Natural killer cell treated with Interleukin-12 subunit alpha and Interleukin-12 subunit beta and Interleukin-15 and Interleukin-18, amount 100 ng/mL, for 72 hours (primary cell): ENCODE measurements at regions not wholly inside any gene's neighbourhood (a gene's known extent, or its start where the extent isn't known, plus 50 kb on each side); places are given as distances from the start of the nearest gene placed in this dataset.

Experiments
- ATAC-seq, 2 donors: fragments of 150-1000 bp; cut with Tn5 transposase in 1 of 2; sonication (Bioruptor Pico), chemical (Tn5 transposase) in 1 of 2; 2 replicates each; pipeline ENCODE4 v1.10.0; 2021
- DNase-seq: peaks from one replicate; pipeline ENCODE4 v3.0.0; 2022; ENCODE audit warnings: low spot score
- H3K27ac Mint-ChIP-seq, 2 donors: 1 replicate in 1 of 2; 2 replicates in 1 of 2; pipeline ENCODE4 v1.8.0; 2022; ENCODE audit warnings: mixed read lengths in 2 of 2, mild to moderate bottlenecking in 1 of 2, moderate library complexity in 1 of 2
- H3K27me3 Mint-ChIP-seq, 2 donors: 1 replicate in 1 of 2; 2 replicates in 1 of 2; pipeline ENCODE4 v1.8.0; 2022; ENCODE audit warnings: mixed read lengths in 2 of 2
- H3K36me3 Mint-ChIP-seq: one replicate; pipeline ENCODE4 v1.8.0; 2022; ENCODE audit warnings: mixed read lengths
- H3K4me1 Mint-ChIP-seq, 2 donors: 1 replicate in 1 of 2; 2 replicates in 1 of 2; pipeline ENCODE4 v1.8.0; 2022; ENCODE audit warnings: low read depth in 2 of 2, mixed read lengths in 2 of 2, mild to moderate bottlenecking in 1 of 2
- H3K4me3 Mint-ChIP-seq: one replicate; pipeline ENCODE4 v1.8.0; 2022; ENCODE audit warnings: mixed read lengths
- H3K9me3 Mint-ChIP-seq: 2 replicates; pipeline ENCODE4 v1.8.0; 2022; ENCODE audit warnings: mixed read lengths

DNA sequence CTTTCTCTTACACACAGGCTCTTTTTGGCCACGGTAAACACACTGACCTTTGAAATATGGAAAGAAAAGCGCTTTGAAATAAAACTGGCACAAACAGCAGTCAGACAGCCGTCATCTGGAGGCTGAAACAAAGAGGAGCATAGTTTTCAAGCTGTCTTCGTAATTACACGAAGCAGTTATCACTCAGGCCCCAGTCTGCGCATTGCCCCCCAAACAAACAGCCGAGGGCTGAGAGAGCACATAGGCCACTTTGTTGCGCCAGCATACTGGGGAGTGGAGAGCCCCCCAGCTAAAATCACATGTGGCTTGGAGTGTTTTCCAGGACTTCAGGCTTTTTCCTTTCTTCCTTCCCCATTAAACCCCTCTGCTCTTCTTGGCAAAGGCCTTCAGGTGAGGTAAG, 142.9 kb upstream of the BTG1 start:
- no peak overlapping the region for H3K27ac Mint-ChIP-seq
- H3K4me3 Mint-ChIP-seq, result no peak overlapping the region
- H3K36me3 Mint-ChIP-seq, result no peaks in the 10 kb centered on the region
- no peaks in the 10 kb centered on the region for H3K27me3 Mint-ChIP-seq
- H3K4me1 Mint-ChIP-seq, result no peaks in the 10 kb centered on the region
- no peak for ATAC-seq
- H3K9me3 Mint-ChIP-seq, result no peaks in the 10 kb centered on the region
- no peak for DNase-seq

DNA sequence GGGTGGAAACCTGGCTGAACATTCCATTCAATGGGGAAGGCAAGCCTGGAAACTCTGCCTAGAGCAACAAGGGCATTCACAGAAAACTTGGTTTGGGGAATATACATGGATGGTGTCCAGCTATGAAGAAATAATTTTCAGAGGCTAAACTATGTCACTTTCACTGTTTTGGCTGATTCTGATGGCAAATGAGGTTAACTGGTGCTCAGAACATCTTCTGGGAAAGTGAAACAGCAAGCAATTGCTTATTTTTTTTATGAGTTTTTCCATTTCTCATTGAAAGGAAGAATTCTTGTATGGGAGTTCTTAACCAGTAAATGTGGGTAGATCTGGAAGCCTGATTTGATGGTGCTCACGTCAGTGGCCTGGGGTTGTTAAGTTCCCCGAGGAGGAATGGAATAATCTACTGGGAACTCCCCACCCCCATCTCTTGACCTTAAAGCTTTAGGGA, 132.8 kb upstream of the BTG1 start:
- Mint-ChIP-seq H3K27ac (peak overlapping the region in 1 of 2 donors; percentile 45), H3K27me3 (peaks cover 0 to 2% of the 10 kb centered on the region in 2 donors), H3K9me3 (no peaks in the 10 kb centered on the region), H3K4me3 (no peak overlapping the region), H3K4me1 (peaks cover 0 to 8% of the 10 kb centered on the region in 2 donors), H3K36me3 (no peaks in the 10 kb centered on the region)
- no peak for ATAC-seq
- DNase-seq, result no peak

GRCh38 chr12:92277795-92278194, 132.1 kb upstream of the BTG1 start:
- Mint-ChIP-seq H3K4me3 (no peak overlapping the region), H3K27me3 (peaks cover 0 to 2% of the 10 kb centered on the region in 2 donors), H3K4me1 (peaks cover 0 to 8% of the 10 kb centered on the region in 2 donors), H3K36me3 (no peaks in the 10 kb centered on the region), H3K9me3 (no peaks in the 10 kb centered on the region), H3K27ac (peak overlapping the region in 1 of 2 donors; percentile 45)
- ATAC-seq (no peak), DNase-seq (no peak)

DNA sequence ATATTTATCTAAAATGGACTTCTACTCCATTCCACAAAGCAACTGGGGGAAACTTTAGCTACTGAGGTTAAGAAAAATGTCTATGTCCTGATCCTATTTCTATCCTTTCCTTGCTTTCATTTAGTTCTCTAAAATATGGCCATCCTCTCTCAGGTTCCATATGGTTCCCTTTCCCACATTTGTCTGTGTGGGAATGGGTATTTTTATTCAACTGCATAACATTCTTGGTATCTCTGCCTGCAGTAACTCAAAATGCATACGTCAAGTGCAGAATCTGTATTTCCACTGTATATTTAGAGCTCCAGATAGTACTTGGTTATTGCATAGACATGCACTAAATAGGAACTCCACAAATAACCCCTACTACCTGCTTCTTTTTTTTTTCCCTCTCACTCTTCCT, 130.6 kb upstream of the BTG1 start:
- no peak for ATAC-seq
- Mint-ChIP-seq H3K36me3 (no peaks in the 10 kb centered on the region), H3K9me3 (no peaks in the 10 kb centered on the region), H3K27ac (no peak overlapping the region), H3K4me1 (peaks cover 0 to 8% of the 10 kb centered on the region in 2 donors), H3K4me3 (no peak overlapping the region), H3K27me3 (peaks cover 0 to 2% of the 10 kb centered on the region in 2 donors)
- DNase-seq, result no peak

DNA sequence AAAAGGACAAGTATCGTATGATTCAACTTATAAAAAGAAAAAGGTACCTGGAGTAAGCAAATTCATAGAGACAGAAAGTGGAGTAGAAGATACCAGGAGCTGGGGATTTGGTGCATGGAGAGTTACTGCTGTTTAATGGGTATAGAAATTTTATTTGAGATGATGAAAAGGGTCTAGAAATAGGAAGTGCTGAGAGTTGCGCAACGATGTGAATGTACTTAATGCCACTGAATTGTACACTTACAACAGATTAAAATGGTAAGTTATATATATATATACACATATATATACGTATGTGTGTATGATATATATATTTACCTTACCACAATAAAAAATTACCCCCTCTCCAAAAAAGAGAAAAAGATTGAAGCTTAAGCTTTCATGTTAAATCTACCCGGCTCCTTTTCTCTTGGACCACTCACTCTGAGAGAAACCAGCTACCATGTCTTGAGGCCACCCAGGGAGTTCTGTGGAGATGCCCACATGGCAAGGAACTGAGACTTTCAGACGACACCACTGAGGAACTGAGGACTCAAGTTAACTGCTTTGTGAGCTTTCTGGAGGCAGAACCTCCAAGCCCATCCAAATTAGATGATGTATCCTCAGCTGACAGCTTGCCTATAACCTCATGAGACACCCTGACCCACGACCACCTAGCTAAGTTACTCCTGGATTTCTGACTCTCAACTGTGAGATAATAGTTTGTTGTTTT, 130.0 kb upstream of the BTG1 start:
- DNase-seq, result no peak
- H3K9me3 Mint-ChIP-seq, result no peaks in the 10 kb centered on the region
- no peak for ATAC-seq
- peaks cover 0 to 8% of the 10 kb centered on the region in 2 donors for H3K4me1 Mint-ChIP-seq
- peaks cover 0 to 2% of the 10 kb centered on the region in 2 donors for H3K27me3 Mint-ChIP-seq
- no peak overlapping the region for H3K27ac Mint-ChIP-seq
- H3K36me3 Mint-ChIP-seq, result no peaks in the 10 kb centered on the region
- H3K4me3 Mint-ChIP-seq, result no peak overlapping the region

GRCh38 chr12:92273076-92273475, 127.4 kb upstream of the BTG1 start:
- ATAC-seq, result no peak
- H3K9me3 Mint-ChIP-seq, result no peaks in the 10 kb centered on the region
- no peak overlapping the region for H3K4me3 Mint-ChIP-seq
- peaks cover 0 to 2% of the 10 kb centered on the region in 2 donors for H3K27me3 Mint-ChIP-seq
- H3K4me1 Mint-ChIP-seq, result peaks cover 2 to 7% of the 10 kb centered on the region in 2 donors
- DNase-seq, result no peak
- H3K36me3 Mint-ChIP-seq, result no peaks in the 10 kb centered on the region
- no peak overlapping the region for H3K27ac Mint-ChIP-seq

GRCh38 chr12:92272061-92272964, 126.7 kb upstream of the BTG1 start:
- H3K9me3 Mint-ChIP-seq, result no peaks in the 10 kb centered on the region
- H3K27ac Mint-ChIP-seq, result no peak overlapping the region
- H3K27me3 Mint-ChIP-seq, result peaks cover 0 to 2% of the 10 kb centered on the region in 2 donors
- ATAC-seq, result no peak
- no peak for DNase-seq
- H3K36me3 Mint-ChIP-seq, result no peaks in the 10 kb centered on the region
- H3K4me1 Mint-ChIP-seq, result peaks cover 6 to 7% of the 10 kb centered on the region in 2 donors
- H3K4me3 Mint-ChIP-seq, result no peak overlapping the region

DNA sequence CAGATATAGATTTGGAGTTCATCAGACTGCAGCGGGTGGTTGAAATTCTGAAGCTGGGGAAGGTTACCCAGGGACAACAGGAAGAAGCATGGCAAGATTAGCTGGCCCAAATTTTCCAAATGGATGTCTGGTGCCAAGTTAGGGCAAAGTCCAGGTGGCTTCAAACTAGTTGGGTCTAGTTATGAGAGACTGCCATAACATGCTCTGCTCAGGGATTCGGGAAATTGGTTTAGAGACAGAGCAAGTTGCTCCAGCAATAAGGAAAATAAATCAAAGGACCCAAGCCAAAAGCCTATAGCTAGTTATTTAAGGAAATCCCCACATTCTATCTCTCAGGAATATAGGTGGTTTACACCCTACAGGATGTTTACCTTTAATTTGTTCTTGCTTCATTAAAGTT, 125.7 kb upstream of the BTG1 start:
- Mint-ChIP-seq H3K4me3 (no peak overlapping the region), H3K4me1 (peaks cover 6 to 7% of the 10 kb centered on the region in 2 donors), H3K27ac (no peak overlapping the region), H3K27me3 (no peaks in the 10 kb centered on the region), H3K36me3 (no peaks in the 10 kb centered on the region), H3K9me3 (no peaks in the 10 kb centered on the region)
- DNase-seq (no peak), ATAC-seq (no peak)

GRCh38 chr12:92270521-92270920, 124.9 kb upstream of the BTG1 start:
- peaks cover 6 to 7% of the 10 kb centered on the region in 2 donors for H3K4me1 Mint-ChIP-seq
- no peaks in the 10 kb centered on the region for H3K9me3 Mint-ChIP-seq
- no peaks in the 10 kb centered on the region for H3K36me3 Mint-ChIP-seq
- DNase-seq, result no peak
- H3K27me3 Mint-ChIP-seq, result no peaks in the 10 kb centered on the region
- no peak for ATAC-seq
- peak overlapping the region in 1 of 2 donors; percentile 20 for H3K27ac Mint-ChIP-seq
- H3K4me3 Mint-ChIP-seq, result no peak overlapping the region

DNA sequence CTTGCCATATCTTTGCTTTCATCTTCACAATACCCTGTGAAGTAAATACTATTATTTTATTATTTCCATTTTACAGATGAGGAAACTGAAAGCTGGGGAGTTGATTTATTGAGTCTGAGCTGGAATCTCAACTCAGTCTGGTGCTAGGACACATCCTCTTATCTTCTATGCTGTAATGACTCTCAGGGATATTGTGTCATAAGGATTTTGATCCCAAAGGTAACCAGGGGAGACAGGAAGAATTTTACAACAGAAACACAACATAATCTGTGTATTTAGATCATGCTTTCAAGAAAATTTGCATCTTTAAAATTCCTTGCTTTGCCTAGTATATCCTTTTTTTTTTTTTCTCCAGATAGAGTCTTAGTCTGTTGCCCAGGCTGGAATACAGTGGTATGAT, 123.3 kb upstream of the BTG1 start:
- no peaks in the 10 kb centered on the region for H3K27me3 Mint-ChIP-seq
- no peaks in the 10 kb centered on the region for H3K9me3 Mint-ChIP-seq
- ATAC-seq, result no peak
- no peak overlapping the region for H3K4me3 Mint-ChIP-seq
- DNase-seq, result no peak
- no peak overlapping the region for H3K27ac Mint-ChIP-seq
- H3K4me1 Mint-ChIP-seq, result peaks cover 6 to 7% of the 10 kb centered on the region in 2 donors
- H3K36me3 Mint-ChIP-seq, result no peaks in the 10 kb centered on the region

- ATAC-seq, result no peak
- no peak for DNase-seq
- Mint-ChIP-seq H3K27ac (no peak overlapping the region), H3K27me3 (no peaks in the 10 kb centered on the region), H3K4me3 (no peak overlapping the region), H3K36me3 (no peaks in the 10 kb centered on the region), H3K4me1 (peaks cover 0 to 4% of the 10 kb centered on the region in 2 donors), H3K9me3 (peaks cover 3% of the 10 kb centered on the region)
Observed at GRCh38 chr12:92261692-92262091, 116.0 kb upstream of the BTG1 start.

DNA sequence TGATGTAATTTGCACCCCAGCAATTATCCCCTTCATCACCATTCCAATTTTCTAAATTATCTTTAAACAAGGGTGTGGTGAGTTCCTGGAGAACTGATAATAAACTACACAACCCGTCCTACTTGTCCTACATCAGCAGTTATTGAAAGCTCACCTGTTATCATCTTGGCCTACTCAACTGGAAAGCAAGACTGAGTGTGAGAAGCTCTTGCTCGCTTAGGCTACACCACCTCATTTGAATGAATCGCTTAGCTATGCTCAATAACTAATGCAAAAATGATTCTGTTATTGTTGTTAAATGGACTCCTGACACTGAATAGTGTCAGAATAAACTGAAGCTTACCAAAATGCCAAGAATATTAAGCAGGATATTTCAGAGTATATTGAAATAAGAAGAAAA, 115.4 kb upstream of the BTG1 start:
- Mint-ChIP-seq H3K4me3 (no peak overlapping the region), H3K27ac (no peak overlapping the region), H3K27me3 (no peaks in the 10 kb centered on the region), H3K9me3 (peaks cover 3% of the 10 kb centered on the region), H3K4me1 (peaks cover 0 to 4% of the 10 kb centered on the region in 2 donors), H3K36me3 (no peaks in the 10 kb centered on the region)
- DNase-seq (no peak), ATAC-seq (no peak)

DNA sequence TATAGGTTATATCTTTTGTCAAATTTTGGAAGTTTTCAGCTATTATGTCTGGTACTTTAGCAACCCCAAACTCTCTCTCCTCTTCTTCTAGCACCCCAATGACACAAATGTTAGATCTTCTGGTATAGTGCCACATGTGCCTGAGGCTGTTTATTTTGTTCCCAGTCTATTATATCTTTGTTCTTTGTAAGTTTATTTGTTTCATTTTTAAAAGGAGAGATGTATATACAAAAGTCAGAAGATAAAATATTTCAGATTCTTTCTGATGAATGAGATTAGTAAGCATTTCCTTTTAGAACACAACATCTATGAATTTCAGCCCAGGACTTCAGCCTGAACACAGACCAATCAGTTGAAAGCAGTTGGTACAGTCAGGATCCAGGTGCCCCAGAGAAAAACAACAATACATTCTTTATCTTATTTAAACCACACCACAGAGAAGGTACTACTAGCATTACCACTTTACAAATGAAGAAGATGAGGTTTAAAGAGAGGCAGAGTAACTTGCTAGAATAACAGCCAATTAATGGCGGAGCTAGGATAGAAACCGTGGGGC, 114.1 kb upstream of the BTG1 start:
- ATAC-seq (no peak), DNase-seq (no peak)
- no peak overlapping the region for H3K27ac Mint-ChIP-seq
- H3K4me3 Mint-ChIP-seq, result no peak overlapping the region
- no peaks in the 10 kb centered on the region for H3K27me3 Mint-ChIP-seq
- peaks cover 0 to 4% of the 10 kb centered on the region in 2 donors for H3K4me1 Mint-ChIP-seq
- peaks cover 8% of the 10 kb centered on the region for H3K9me3 Mint-ChIP-seq
- H3K36me3 Mint-ChIP-seq, result no peaks in the 10 kb centered on the region

GRCh38 chr12:92259291-92259690, 113.6 kb upstream of the BTG1 start:
- DNase-seq, result no peak
- no peak overlapping the region for H3K27ac Mint-ChIP-seq
- no peak for ATAC-seq

More at GRCh38 chr12:92259291-92259690, 113.6 kb upstream of the BTG1 start:
- H3K36me3 Mint-ChIP-seq, result no peaks in the 10 kb centered on the region
- peaks cover 0 to 4% of the 10 kb centered on the region in 2 donors for H3K4me1 Mint-ChIP-seq
- no peaks in the 10 kb centered on the region for H3K27me3 Mint-ChIP-seq
- peaks cover 8% of the 10 kb centered on the region for H3K9me3 Mint-ChIP-seq
- H3K4me3 Mint-ChIP-seq, result no peak overlapping the region
